ENCODE measurements at regions not wholly inside any gene's neighbourhood (a gene's known extent, or its start where the extent isn't known, plus 50 kb on each side); places are given as distances from the start of the nearest gene placed in this dataset.

- TF ChIP-seq REST (IDR thresholded peaks at IDR 0.05; ENCODE audit: insufficient read depth in 1 of 2, low read depth in 2 of 2, low read length in 2 of 2) (no peak), POLR2AphosphoS5 (IDR thresholded peaks at IDR 0.05; ENCODE audit: low read depth, low read length) (no peak), TAF1 (IDR thresholded peaks at IDR 0.05; ENCODE audit: borderline replicate concordance, insufficient read depth, low read length) (no peak)
Observed at GRCh38 chr1:226798427-226799411, 59.6 kb upstream of the ITPKB start.

All from PFSK-1 (cell line).